ENCODE measurements at regions not wholly inside any gene's neighbourhood (a gene's known extent, or its start where the extent isn't known, plus 50 kb on each side); places are given as distances from the start of the nearest gene placed in this dataset.
"Not testable (repeated sequence)": the region's sequence is repeated elsewhere in the genome, so short reads cannot be mapped to it uniquely, and the experiment has no call there.

GRCh38 chr17:64779376-64780095, 117.4 kb upstream of the SMURF2 start:
- no peak overlapping the region for H3K4me3 ChIP-seq (ENCODE audit: low read depth, low read length)
- TF ChIP-seq CTCF (IDR thresholded peaks at IDR 0.05; ENCODE audit: insufficient read depth, low read depth, low read length, missing control alignments): no peak
- no peak for DNase-seq (ENCODE audit: low read depth)

- DNase-seq (ENCODE audit: low read depth): not testable (repeated sequence)
- H3K4me3 ChIP-seq (ENCODE audit: low read depth, low read length): peak overlapping the region; percentile 20; the same call in 1 of the 2 replicates
These were observed 116.9 kb upstream of the SMURF2 start for GRCh38 chr17:64779098-64779375.

GRCh38 chr17:64778240-64779097, 116.4 kb upstream of the SMURF2 start:
- peak overlapping the region; percentile 20; the same call in 1 of the 2 replicates for H3K4me3 ChIP-seq (ENCODE audit: low read depth, low read length)
- DNase-seq (ENCODE audit: low read depth): peak; percentile 63
- TF ChIP-seq CTCF (IDR thresholded peaks at IDR 0.05; ENCODE audit: insufficient read depth, low read depth, low read length, missing control alignments): no peak

- H3K4me3 ChIP-seq (ENCODE audit: low read depth, low read length): peak overlapping the region; percentile 42; the same call in 1 of the 2 replicates
- TF ChIP-seq CTCF (IDR thresholded peaks at IDR 0.05; ENCODE audit: insufficient read depth, low read depth, low read length, missing control alignments): no peak
- peak; percentile 46 for DNase-seq (ENCODE audit: low read depth)
These were observed 115.5 kb upstream of the SMURF2 start for GRCh38 chr17:64777415-64778239.

- peak overlapping the region; percentile 42 for H3K4me3 ChIP-seq (ENCODE audit: low read depth, low read length)
- DNase-seq (ENCODE audit: low read depth): peak; percentile 76
These were observed 114.8 kb upstream of the SMURF2 start for GRCh38 chr17:64776720-64777414.

More at GRCh38 chr17:64776720-64777414, 114.8 kb upstream of the SMURF2 start:
- peak; percentile 93 for TF ChIP-seq CTCF (IDR thresholded peaks at IDR 0.05; ENCODE audit: insufficient read depth, low read depth, low read length, missing control alignments)
